Mammary epithelial cell (primary cell): ENCODE measurements at regions not wholly inside any gene's neighbourhood (a gene's known extent, or its start where the extent isn't known, plus 50 kb on each side); places are given as distances from the start of the nearest gene placed in this dataset.

Source experiments
- CTCF ChIP-seq, 2 donors: IDR thresholded peaks in 1 of 2; conservative IDR thresholded peaks in 1 of 2; 2 replicates each; pipeline ENCODE4 v1.5.1; 2011 to 2012; ENCODE audit warnings: inconsistent platforms in 2 of 2, low read length in 2 of 2, mild to moderate bottlenecking in 2 of 2, control low read depth in 1 of 2, low read depth in 1 of 2; ENCODE audit not compliant: insufficient read depth in 1 of 2; ENCODE audit errors: extremely low read depth in 1 of 2
- EZH2 ChIP-seq: IDR thresholded peaks from 2 replicates; pipeline ENCODE4 v1.6.1; 2012; ENCODE audit warnings: low read length, inconsistent platforms, borderline replicate concordance

GRCh38 chr2:207333599-207334300 is 168.0 kb upstream of the KLF7 start:
- TF ChIP-seq CTCF (conservative IDR thresholded peaks at IDR 0.05 in 1 of 2, IDR thresholded peaks at IDR 0.05 in 1 of 2; ENCODE audit: extremely low read depth in 1 of 2, insufficient read depth in 1 of 2, low read depth in 1 of 2, low read length in 2 of 2) (no peak), EZH2 (no peak)
